H9 (cell line): ENCODE measurements at regions not wholly inside any gene's neighbourhood (a gene's known extent, or its start where the extent isn't known, plus 50 kb on each side); places are given as distances from the start of the nearest gene placed in this dataset.

Experiments used
- DNase-seq: peaks from one replicate; pipeline ENCODE4 v3.0.0-alpha.2; 2017
- H2AFZ ChIP-seq: one replicate; pipeline ENCODE4 v1.6.1; 2013; ENCODE audit warnings: mild to moderate bottlenecking, low read length, control low read depth, moderate library complexity
- H2AK5ac ChIP-seq: 2 replicates; pipeline ENCODE4 v1.6.1; 2013; ENCODE audit warnings: low read length, control low read depth, mixed read lengths; ENCODE audit not compliant: insufficient read length
- H2BK120ac ChIP-seq: one replicate; pipeline ENCODE4 v1.6.1; 2013; ENCODE audit warnings: low read depth, mild to moderate bottlenecking, low read length, control low read depth, inconsistent platforms; ENCODE audit not compliant: poor library complexity, severe bottlenecking
- H2BK12ac ChIP-seq: 2 replicates; pipeline ENCODE4 v1.6.1; 2013; ENCODE audit warnings: low read length, control low read depth, mixed read lengths, low read depth; ENCODE audit not compliant: insufficient read length
- H2BK15ac ChIP-seq: 2 replicates; pipeline ENCODE4 v1.6.1; 2013; ENCODE audit warnings: low read depth, low read length, control low read depth
- H2BK20ac ChIP-seq: one replicate; pipeline ENCODE4 v1.6.1; 2013; ENCODE audit warnings: low read depth, mild to moderate bottlenecking, low read length, control low read depth, inconsistent platforms; ENCODE audit not compliant: poor library complexity, severe bottlenecking
- H2BK5ac ChIP-seq: 2 replicates; pipeline ENCODE4 v1.6.1; 2013; ENCODE audit warnings: low read length, control low read depth, mixed read lengths; ENCODE audit not compliant: insufficient read length
- H3K14ac ChIP-seq: 2 replicates; pipeline ENCODE4 v1.6.1; 2013; ENCODE audit warnings: low read length, control low read depth; ENCODE audit not compliant: insufficient read depth
- H3K18ac ChIP-seq: 2 replicates; pipeline ENCODE4 v1.6.1; 2013; ENCODE audit warnings: low read depth, mild to moderate bottlenecking, mixed read lengths, low read length, control low read depth; ENCODE audit not compliant: insufficient read length
- H3K23ac ChIP-seq: 2 replicates; pipeline ENCODE4 v1.6.1; 2013; ENCODE audit warnings: low read length, control low read depth, mixed read lengths, low read depth; ENCODE audit not compliant: insufficient read length
- H3K23me2 ChIP-seq: 2 replicates; pipeline ENCODE4 v1.6.1; 2013; ENCODE audit warnings: low read depth, mild to moderate bottlenecking, mixed read lengths, low read length, control low read depth; ENCODE audit not compliant: insufficient read length, poor library complexity, severe bottlenecking
- H3K27ac ChIP-seq: 2 replicates; pipeline ENCODE4 v1.5.1; 2013; ENCODE audit warnings: low read length, control low read depth, mixed read lengths, low read depth; ENCODE audit not compliant: insufficient read length
- H3K27me3 ChIP-seq: 2 replicates; pipeline ENCODE4 v1.6.1; 2013; ENCODE audit warnings: low read length, control low read depth, inconsistent platforms; ENCODE audit not compliant: insufficient read depth
- H3K4ac ChIP-seq: 2 replicates; pipeline ENCODE4 v1.6.1; 2013; ENCODE audit warnings: low read depth, mild to moderate bottlenecking, control low read depth, inconsistent platforms, low read length, moderate library complexity
- H3K4me1 ChIP-seq: 2 replicates; pipeline ENCODE4 v1.6.1; 2013; ENCODE audit warnings: low read length, control low read depth, inconsistent platforms; ENCODE audit not compliant: insufficient read depth
- H3K4me2 ChIP-seq: 2 replicates; pipeline ENCODE4 v1.6.1; 2013; ENCODE audit warnings: low read length, control low read depth, mixed read lengths; ENCODE audit not compliant: insufficient read length, insufficient read depth
- H3K56ac ChIP-seq: 2 replicates; pipeline ENCODE4 v1.6.1; 2013; ENCODE audit warnings: low read depth, mild to moderate bottlenecking, mixed read lengths, low read length, control low read depth; ENCODE audit not compliant: insufficient read length
- H3K79me1 ChIP-seq: 2 replicates; pipeline ENCODE4 v1.6.1; 2013; ENCODE audit warnings: low read depth, mild to moderate bottlenecking, moderate library complexity, low read length, control low read depth, inconsistent platforms; ENCODE audit not compliant: insufficient read depth, poor library complexity, severe bottlenecking
- H3K79me2 ChIP-seq: 2 replicates; pipeline ENCODE4 v1.6.1; 2013; ENCODE audit warnings: low read length, control low read depth, inconsistent platforms; ENCODE audit not compliant: insufficient read depth
- H3K9ac ChIP-seq: 2 replicates; pipeline ENCODE4 v1.6.1; 2013; ENCODE audit warnings: low read length, control low read depth, mixed read lengths; ENCODE audit not compliant: insufficient read length; ENCODE audit errors: extremely low read depth
- H3K9me3 ChIP-seq: one replicate; pipeline ENCODE4 v1.6.1; 2013; ENCODE audit warnings: low read depth, low read length, inconsistent platforms; ENCODE audit not compliant: control insufficient read depth
- H3T11ph ChIP-seq: one replicate; pipeline ENCODE4 v1.6.1; 2013; ENCODE audit warnings: mild to moderate bottlenecking, low read length, control low read depth, inconsistent platforms
- H4K20me1 ChIP-seq: one replicate; pipeline ENCODE4 v1.6.1; 2013; ENCODE audit not compliant: control insufficient read depth, insufficient read length, insufficient read depth
- H4K5ac ChIP-seq: 2 replicates; pipeline ENCODE4 v1.6.1; 2013; ENCODE audit warnings: low read depth, mild to moderate bottlenecking, mixed read lengths, low read length, control low read depth; ENCODE audit not compliant: insufficient read length
- H4K8ac ChIP-seq: replicated peaks from 2 replicates; pipeline ENCODE4 v1.6.1; 2013; ENCODE audit warnings: low read length, control low read depth, mixed read lengths, low read depth; ENCODE audit not compliant: insufficient read length
- H4K91ac ChIP-seq: 2 replicates; pipeline ENCODE4 v1.6.1; 2013; ENCODE audit warnings: low read depth, mild to moderate bottlenecking, moderate library complexity, mixed read lengths, low read length, control low read depth; ENCODE audit not compliant: insufficient read length
- H3K27ac Mint-ChIP-seq, 3 experiments: 2 replicates in 2 of 3; 3 replicates in 1 of 3; pipeline ENCODE4 v1.8.0; 2020 to 2021; ENCODE audit warnings: mixed read lengths in 3 of 3, mild to moderate bottlenecking in 1 of 3, moderate library complexity in 1 of 3
- H3K27me3 Mint-ChIP-seq: 2 replicates; pipeline ENCODE4 v1.8.0; 2021; ENCODE audit warnings: low read depth, mild to moderate bottlenecking, moderate library complexity, mixed read lengths
- H3K36me3 Mint-ChIP-seq, 3 experiments: 2 replicates in 2 of 3; 3 replicates in 1 of 3; pipeline ENCODE4 v1.8.0; 2020 to 2021; ENCODE audit warnings: low read depth in 3 of 3, mixed read lengths in 3 of 3; ENCODE audit not compliant: insufficient read depth in 1 of 3
- H3K4me1 Mint-ChIP-seq, 2 experiments: 2 replicates each; pipeline ENCODE4 v1.8.0; 2020; ENCODE audit warnings: mixed read lengths in 2 of 2
- H3K4me3 Mint-ChIP-seq, 2 experiments: 2 replicates in 1 of 2; 3 replicates in 1 of 2; pipeline ENCODE4 v1.8.0; 2020 to 2021; ENCODE audit warnings: mild to moderate bottlenecking in 2 of 2, mixed read lengths in 2 of 2, moderate library complexity in 1 of 2
- H3K9me3 Mint-ChIP-seq, 2 experiments: 2 replicates in 1 of 2; 3 replicates in 1 of 2; pipeline ENCODE4 v1.8.0; 2020; ENCODE audit warnings: mild to moderate bottlenecking in 2 of 2, mixed read lengths in 2 of 2, moderate library complexity in 1 of 2
- CTCF ChIP-seq: fragments of 200-600 bp; sonication (generic); conservative IDR thresholded peaks from 3 replicates; pipeline ENCODE4 v1.8.0; 2021; ENCODE audit warnings: antibody characterized with exemption, mild to moderate bottlenecking
- WGBS: extraction: QIAGEN DNeasy Blood & Tissue Kit; methylation state at CpG from one replicate; pipeline ENCODE4 v1.1.7; 2013; ENCODE audit warnings: missing lambda C conversion rate, low lambda C conversion rate, mixed read lengths; ENCODE audit not compliant: insufficient read length; ENCODE audit errors: extremely low coverage; 5-methylcytosine and 5-hydroxymethylcytosine counted together

DNA sequence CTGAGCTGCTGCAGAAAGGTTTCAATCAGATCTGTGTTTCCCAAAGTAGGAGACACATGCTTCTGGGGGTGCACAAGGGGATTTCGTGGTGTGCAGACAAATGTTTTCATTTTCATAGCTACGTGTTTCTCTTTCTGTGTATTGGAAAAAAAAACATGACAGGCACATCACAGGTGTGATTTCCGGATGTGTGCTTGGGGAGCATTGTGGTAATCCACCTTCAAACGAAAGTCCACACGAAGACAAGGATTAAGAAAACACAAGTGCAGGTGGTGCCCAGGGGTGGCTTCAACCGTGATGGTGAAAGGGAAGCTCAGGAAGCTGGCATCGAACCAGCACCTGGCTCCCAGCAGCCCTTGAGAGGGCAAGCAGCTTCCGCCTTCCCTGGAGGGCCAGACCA, 164.6 kb upstream of the LINGO1 start:
- Histone ChIP-seq H4K8ac (no peak overlapping the region), H4K20me1 (no peaks in the 10 kb centered on the region), H3K9ac (no peak overlapping the region), H3K79me1 (no peaks in the 10 kb centered on the region), H3K23me2 (no peaks in the 10 kb centered on the region), H3K4me1 (peaks cover 2% of the 10 kb centered on the region; the same call in 1 of the 2 replicates), H2BK12ac (no peak overlapping the region), H3K4ac (no peak overlapping the region), H3K4me2 (no peak overlapping the region), H4K91ac (no peak overlapping the region), H2BK120ac (no peak overlapping the region), H3K27me3 (no peaks in the 10 kb centered on the region), H2BK5ac (no peak overlapping the region), H4K5ac (no peak overlapping the region), H3K27ac (no peak overlapping the region), H3K79me2 (no peaks in the 10 kb centered on the region), H3K56ac (no peak overlapping the region), H2AK5ac (no peak overlapping the region), H3K23ac (no peak overlapping the region), H3K9me3 (no peaks in the 10 kb centered on the region), H2AFZ (no peak overlapping the region), H3K14ac (no peak overlapping the region), H3K18ac (no peak overlapping the region), H2BK20ac (no peak overlapping the region), H2BK15ac (no peak overlapping the region), H3T11ph (no peak overlapping the region)
- no peak for DNase-seq
- Mint-ChIP-seq H3K4me1 (peaks cover 6 to 26% of the 10 kb centered on the region in 2 experiments), H3K27me3 (no peaks in the 10 kb centered on the region; the same call in 1 of the 2 replicates), H3K27ac (no peak overlapping the region), H3K4me3 (no peak overlapping the region), H3K9me3 (no peaks in the 10 kb centered on the region; a peak in 1 of 5 replicates), H3K36me3 (no peaks in the 10 kb centered on the region)
- TF ChIP-seq CTCF = no peak
- no CpG with 5 or more reads among the region's 8 CpGs for WGBS
